Neural progenitor cell (in vitro differentiated cells): ENCODE measurements at regions not wholly inside any gene's neighbourhood (a gene's known extent, or its start where the extent isn't known, plus 50 kb on each side); places are given as distances from the start of the nearest gene placed in this dataset.

Source experiments
- DNase-seq: peaks from one replicate; pipeline ENCODE4 v3.0.0-alpha.2; 2016; ENCODE audit warnings: low spot score
- H2AFZ ChIP-seq: fragments of 200-600 bp; sonication (generic); replicated peaks from 2 replicates; pipeline ENCODE4 v1.6.1; 2016; ENCODE audit warnings: antibody characterized with exemption
- H3F3A ChIP-seq: fragments of 200-600 bp; sonication (generic); 2 replicates; pipeline ENCODE4 v1.6.1; 2016; ENCODE audit warnings: antibody characterized with exemption, low read depth
- H3K27ac ChIP-seq: fragments of 200-600 bp; sonication (generic); 2 replicates; pipeline ENCODE4 v1.5.1; 2016; ENCODE audit warnings: mild to moderate bottlenecking
- H3K27me3 ChIP-seq: fragments of 200-600 bp; sonication (generic); 2 replicates; pipeline ENCODE4 v1.6.1; 2016; ENCODE audit warnings: mild to moderate bottlenecking, moderate library complexity
- H3K36me3 ChIP-seq: fragments of 200-600 bp; sonication (generic); 2 replicates; pipeline ENCODE4 v1.5.1; 2016
- H3K4me1 ChIP-seq: fragments of 200-600 bp; sonication (generic); 2 replicates; pipeline ENCODE4 v1.6.1; 2016; ENCODE audit warnings: mixed run types
- H3K4me2 ChIP-seq: fragments of 200-600 bp; sonication (generic); 2 replicates; pipeline ENCODE4 v1.6.1; 2016
- H3K4me3 ChIP-seq: fragments of 200-600 bp; sonication (generic); 2 replicates; pipeline ENCODE4 v1.5.1; 2016
- H3K79me2 ChIP-seq: fragments of 200-600 bp; sonication (generic); 2 replicates; pipeline ENCODE4 v1.6.1; 2016; ENCODE audit warnings: low read depth
- H3K9ac ChIP-seq: fragments of 200-600 bp; sonication (generic); 2 replicates; pipeline ENCODE4 v1.6.1; 2016
- H3K9me3 ChIP-seq: fragments of 200-600 bp; sonication (generic); 2 replicates; pipeline ENCODE4 v1.5.1; 2016; ENCODE audit warnings: low read depth
- H4K20me1 ChIP-seq: fragments of 200-600 bp; sonication (generic); 2 replicates; pipeline ENCODE4 v1.6.1; 2016; ENCODE audit warnings: low read depth
- H3K27ac Mint-ChIP-seq: 3 replicates; pipeline ENCODE4 v1.8.0; 2021; ENCODE audit warnings: mixed read lengths
- H3K27me3 Mint-ChIP-seq: 2 replicates; pipeline ENCODE4 v1.8.0; 2022; ENCODE audit warnings: low read depth, mild to moderate bottlenecking, inconsistent platforms, moderate library complexity, mixed read lengths; ENCODE audit not compliant: insufficient read depth
- H3K36me3 Mint-ChIP-seq: 3 replicates; pipeline ENCODE4 v1.8.0; 2021; ENCODE audit warnings: mixed read lengths
- H3K4me1 Mint-ChIP-seq: 3 replicates; pipeline ENCODE4 v1.8.0; 2021; ENCODE audit warnings: mixed read lengths
- H3K4me3 Mint-ChIP-seq: 3 replicates; pipeline ENCODE4 v1.8.0; 2021; ENCODE audit warnings: mild to moderate bottlenecking, moderate library complexity, mixed read lengths
- H3K9me3 Mint-ChIP-seq: 3 replicates; pipeline ENCODE4 v1.8.0; 2020; ENCODE audit warnings: mixed read lengths
- EZH2 ChIP-seq: fragments of 200-600 bp; sonication (generic); IDR thresholded peaks from 2 replicates; pipeline ENCODE4 v1.6.1; 2017; ENCODE audit warnings: antibody characterized with exemption, mild to moderate bottlenecking, moderate library complexity
- EZH2phosphoT487 ChIP-seq: fragments of 200-600 bp; sonication (generic); IDR thresholded peaks from 2 replicates; pipeline ENCODE4 v1.6.1; 2017; ENCODE audit warnings: antibody characterized with exemption
- TF ChIP-seq, protein P1 (sequence below): fragments of 200-600 bp; sonication (generic); IDR thresholded peaks from 2 replicates; pipeline ENCODE4 v1.5.1; 2017; ENCODE audit warnings: antibody characterized with exemption, mild to moderate bottlenecking

DNA sequence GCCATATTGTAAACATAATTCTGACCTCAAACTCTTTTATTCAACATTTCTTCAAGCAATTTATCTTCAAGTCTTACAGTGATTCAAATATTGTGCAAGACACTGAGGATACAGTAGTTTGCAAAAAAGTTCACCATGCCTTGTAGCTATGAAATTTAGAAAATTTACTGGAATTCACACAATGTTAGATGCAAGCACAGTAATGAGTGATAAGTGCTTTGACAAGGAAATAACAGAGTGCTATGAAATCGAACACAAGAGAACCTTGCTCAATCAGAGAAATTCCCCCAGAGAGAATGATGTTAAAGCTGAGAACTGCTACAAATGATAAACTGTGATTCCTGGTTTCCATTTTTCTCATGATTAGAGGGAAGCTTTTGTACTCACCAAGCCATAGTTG, 952.9 kb downstream of the FAT4 start:
- Mint-ChIP-seq H3K27ac (no peak overlapping the region), H3K4me1 (no peaks in the 10 kb centered on the region), H3K4me3 (no peak overlapping the region), H3K9me3 (no peaks in the 10 kb centered on the region), H3K36me3 (no peaks in the 10 kb centered on the region), H3K27me3 (no peaks in the 10 kb centered on the region)
- Histone ChIP-seq H3K9me3 (no peaks in the 10 kb centered on the region), H3K9ac (no peak overlapping the region), H3K27me3 (no peaks in the 10 kb centered on the region), H3K4me2 (no peak overlapping the region), H3K4me3 (no peak overlapping the region), H3K4me1 (no peaks in the 10 kb centered on the region), H3F3A (no peaks in the 10 kb centered on the region), H4K20me1 (no peaks in the 10 kb centered on the region), H3K27ac (no peak overlapping the region), H3K36me3 (no peaks in the 10 kb centered on the region), H3K79me2 (no peaks in the 10 kb centered on the region), H2AFZ (peak overlapping the region; percentile 44)
- TF ChIP-seq, protein P1, sequence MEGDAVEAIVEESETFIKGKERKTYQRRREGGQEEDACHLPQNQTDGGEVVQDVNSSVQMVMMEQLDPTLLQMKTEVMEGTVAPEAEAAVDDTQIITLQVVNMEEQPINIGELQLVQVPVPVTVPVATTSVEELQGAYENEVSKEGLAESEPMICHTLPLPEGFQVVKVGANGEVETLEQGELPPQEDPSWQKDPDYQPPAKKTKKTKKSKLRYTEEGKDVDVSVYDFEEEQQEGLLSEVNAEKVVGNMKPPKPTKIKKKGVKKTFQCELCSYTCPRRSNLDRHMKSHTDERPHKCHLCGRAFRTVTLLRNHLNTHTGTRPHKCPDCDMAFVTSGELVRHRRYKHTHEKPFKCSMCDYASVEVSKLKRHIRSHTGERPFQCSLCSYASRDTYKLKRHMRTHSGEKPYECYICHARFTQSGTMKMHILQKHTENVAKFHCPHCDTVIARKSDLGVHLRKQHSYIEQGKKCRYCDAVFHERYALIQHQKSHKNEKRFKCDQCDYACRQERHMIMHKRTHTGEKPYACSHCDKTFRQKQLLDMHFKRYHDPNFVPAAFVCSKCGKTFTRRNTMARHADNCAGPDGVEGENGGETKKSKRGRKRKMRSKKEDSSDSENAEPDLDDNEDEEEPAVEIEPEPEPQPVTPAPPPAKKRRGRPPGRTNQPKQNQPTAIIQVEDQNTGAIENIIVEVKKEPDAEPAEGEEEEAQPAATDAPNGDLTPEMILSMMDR = no peak
- TF ChIP-seq EZH2phosphoT487 = no peak
- no peak for TF ChIP-seq EZH2
- no peak for DNase-seq

DNA sequence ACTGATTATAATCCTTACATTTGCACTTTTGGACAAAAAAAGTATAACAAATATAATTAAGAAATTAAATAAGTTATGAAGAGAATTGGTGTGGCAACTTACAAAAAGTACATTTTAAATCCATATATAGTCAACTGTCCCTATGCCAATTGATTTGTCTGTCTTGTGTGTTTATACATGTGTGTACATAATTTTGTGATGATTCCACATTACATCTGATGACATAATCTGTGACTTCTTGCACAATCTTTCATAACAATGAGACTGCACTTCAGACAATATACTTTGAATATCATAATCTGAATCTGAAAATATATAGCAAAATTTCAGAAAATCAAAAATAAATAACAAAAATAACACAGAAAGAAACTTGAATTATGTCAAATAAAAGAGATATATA, 953.4 kb downstream of the FAT4 start:
- Mint-ChIP-seq H3K27me3 (no peaks in the 10 kb centered on the region), H3K4me1 (no peaks in the 10 kb centered on the region), H3K4me3 (no peak overlapping the region), H3K9me3 (no peaks in the 10 kb centered on the region), H3K36me3 (no peaks in the 10 kb centered on the region), H3K27ac (no peak overlapping the region)
- H3K36me3 ChIP-seq = no peaks in the 10 kb centered on the region
- H3K9ac ChIP-seq = no peak overlapping the region
- H3K79me2 ChIP-seq = no peaks in the 10 kb centered on the region
- H3K4me1 ChIP-seq = no peaks in the 10 kb centered on the region
- no peak overlapping the region for H3K4me3 ChIP-seq
- DNase-seq = no peak
- H3F3A ChIP-seq = no peaks in the 10 kb centered on the region
- no peaks in the 10 kb centered on the region for H4K20me1 ChIP-seq
- H3K4me2 ChIP-seq = no peak overlapping the region
- H3K27me3 ChIP-seq = no peaks in the 10 kb centered on the region
- H3K9me3 ChIP-seq = no peaks in the 10 kb centered on the region
- no peak overlapping the region for H3K27ac ChIP-seq
- TF ChIP-seq EZH2phosphoT487 = no peak
- no peak for TF ChIP-seq EZH2
- TF ChIP-seq, protein P1 = no peak
- H2AFZ ChIP-seq = no peak overlapping the region

DNA sequence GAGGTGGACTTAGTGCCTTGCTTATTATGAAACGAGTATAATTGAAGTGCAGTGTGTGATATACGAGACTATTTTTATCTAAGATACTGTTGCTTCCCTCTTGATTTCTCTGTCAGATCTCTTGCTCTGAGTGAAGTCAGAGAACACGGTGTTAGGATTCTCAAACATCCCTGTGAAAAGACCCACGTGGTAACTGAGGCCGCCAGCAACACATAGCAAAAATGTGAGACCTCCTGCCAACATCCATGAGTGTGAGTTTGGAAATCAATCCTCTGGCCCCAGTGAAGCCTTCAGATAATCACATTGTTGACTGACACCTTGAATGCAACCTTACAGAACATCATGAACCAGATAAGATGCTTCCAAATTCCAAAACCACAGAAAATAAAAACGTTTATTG, 954.4 kb downstream of the FAT4 start:
- no peak overlapping the region for H3K4me3 ChIP-seq

More for the DNA sequence above, 954.4 kb downstream of the FAT4 start:
- Mint-ChIP-seq H3K9me3 (no peaks in the 10 kb centered on the region), H3K36me3 (no peaks in the 10 kb centered on the region), H3K27me3 (no peaks in the 10 kb centered on the region), H3K4me1 (no peaks in the 10 kb centered on the region), H3K27ac (no peak overlapping the region), H3K4me3 (no peak overlapping the region)
- Histone ChIP-seq H4K20me1 (no peaks in the 10 kb centered on the region), H3K4me1 (no peaks in the 10 kb centered on the region), H3K4me2 (no peak overlapping the region), H3F3A (no peaks in the 10 kb centered on the region), H3K79me2 (no peaks in the 10 kb centered on the region), H3K27me3 (no peaks in the 10 kb centered on the region), H2AFZ (no peak overlapping the region), H3K9me3 (no peaks in the 10 kb centered on the region), H3K36me3 (no peaks in the 10 kb centered on the region), H3K9ac (no peak overlapping the region), H3K27ac (no peak overlapping the region)
- TF ChIP-seq EZH2phosphoT487 (no peak), EZH2 (no peak)
- TF ChIP-seq, protein P1 = no peak
- no peak for DNase-seq
